Activated naive CD4-positive, alpha-beta T cell treated with anti-CD3 and anti-CD28 coated beads, Interleukin-2, amount 50 U/mL, for 24 hours (primary cell): ENCODE measurements at regions not wholly inside any gene's neighbourhood (a gene's known extent, or its start where the extent isn't known, plus 50 kb on each side); places are given as distances from the start of the nearest gene placed in this dataset.

Experiments used
- H3K27ac Mint-ChIP-seq: one replicate; pipeline ENCODE4 v1.8.0; 2021; ENCODE audit warnings: mild to moderate bottlenecking, mixed read lengths
- H3K27me3 Mint-ChIP-seq: one replicate; pipeline ENCODE4 v1.8.0; 2021; ENCODE audit warnings: mixed read lengths
- H3K36me3 Mint-ChIP-seq: one replicate; pipeline ENCODE4 v1.8.0; 2021; ENCODE audit warnings: mixed read lengths
- H3K4me1 Mint-ChIP-seq: one replicate; pipeline ENCODE4 v1.8.0; 2021; ENCODE audit warnings: mixed read lengths
- H3K4me3 Mint-ChIP-seq: one replicate; pipeline ENCODE4 v1.8.0; 2021; ENCODE audit warnings: mild to moderate bottlenecking, mixed read lengths
- H3K9me3 Mint-ChIP-seq: one replicate; pipeline ENCODE4 v1.8.0; 2021; ENCODE audit warnings: mixed read lengths

GRCh38 chr5:146995878-146996277 lies 117.3 kb upstream of the PPP2R2B start:
- Mint-ChIP-seq H3K4me3 (no peak overlapping the region), H3K27ac (no peak overlapping the region), H3K4me1 (no peaks in the 10 kb centered on the region)

GRCh38 chr5:147015405-147015804 lies 136.8 kb upstream of the PPP2R2B start:
- Mint-ChIP-seq H3K4me3 (no peak overlapping the region), H3K27ac (no peak overlapping the region), H3K36me3 (no peaks in the 10 kb centered on the region), H3K9me3 (peaks cover 5% of the 10 kb centered on the region), H3K4me1 (no peaks in the 10 kb centered on the region), H3K27me3 (peaks cover 8% of the 10 kb centered on the region)

More at GRCh38 chr5:146995878-146996277, 117.3 kb upstream of the PPP2R2B start:
- peaks cover 3% of the 10 kb centered on the region for H3K27me3 Mint-ChIP-seq
- no peaks in the 10 kb centered on the region for H3K9me3 Mint-ChIP-seq
- H3K36me3 Mint-ChIP-seq, result no peaks in the 10 kb centered on the region

- no peaks in the 10 kb centered on the region for H3K36me3 Mint-ChIP-seq
- peaks cover 5% of the 10 kb centered on the region for H3K9me3 Mint-ChIP-seq
Observed at GRCh38 chr5:147017191-147017590, 138.6 kb upstream of the PPP2R2B start.

GRCh38 chr5:147017621-147018020 lies 139.1 kb upstream of the PPP2R2B start:
- H3K4me3 Mint-ChIP-seq, result no peak overlapping the region
- H3K27me3 Mint-ChIP-seq, result peaks cover 5% of the 10 kb centered on the region
- no peak overlapping the region for H3K27ac Mint-ChIP-seq
- H3K4me1 Mint-ChIP-seq, result no peaks in the 10 kb centered on the region
- H3K36me3 Mint-ChIP-seq, result no peaks in the 10 kb centered on the region
- H3K9me3 Mint-ChIP-seq, result peaks cover 5% of the 10 kb centered on the region

More at GRCh38 chr5:147017191-147017590, 138.6 kb upstream of the PPP2R2B start:
- no peak overlapping the region for H3K27ac Mint-ChIP-seq
- H3K27me3 Mint-ChIP-seq, result peaks cover 5% of the 10 kb centered on the region
- no peak overlapping the region for H3K4me3 Mint-ChIP-seq
- H3K4me1 Mint-ChIP-seq, result no peaks in the 10 kb centered on the region

GRCh38 chr5:147018812-147019211 lies 140.3 kb upstream of the PPP2R2B start:
- H3K36me3 Mint-ChIP-seq, result no peaks in the 10 kb centered on the region
- no peak overlapping the region for H3K27ac Mint-ChIP-seq
- H3K27me3 Mint-ChIP-seq, result peaks cover 7% of the 10 kb centered on the region
- no peaks in the 10 kb centered on the region for H3K4me1 Mint-ChIP-seq
- no peak overlapping the region for H3K4me3 Mint-ChIP-seq
- peaks cover 5% of the 10 kb centered on the region for H3K9me3 Mint-ChIP-seq

GRCh38 chr5:147036691-147037245 lies 158.2 kb upstream of the PPP2R2B start:
- H3K36me3 Mint-ChIP-seq, result no peaks in the 10 kb centered on the region
- no peak overlapping the region for H3K4me3 Mint-ChIP-seq
- no peaks in the 10 kb centered on the region for H3K4me1 Mint-ChIP-seq
- no peak overlapping the region for H3K27ac Mint-ChIP-seq
- peaks cover 14% of the 10 kb centered on the region for H3K27me3 Mint-ChIP-seq
- H3K9me3 Mint-ChIP-seq, result peaks cover 18% of the 10 kb centered on the region

- no peak overlapping the region for H3K4me3 Mint-ChIP-seq
- H3K9me3 Mint-ChIP-seq, result peaks cover 10% of the 10 kb centered on the region
- no peak overlapping the region for H3K27ac Mint-ChIP-seq
- peaks cover 12% of the 10 kb centered on the region for H3K27me3 Mint-ChIP-seq
- no peaks in the 10 kb centered on the region for H3K36me3 Mint-ChIP-seq
- H3K4me1 Mint-ChIP-seq, result no peaks in the 10 kb centered on the region
Observed at GRCh38 chr5:147037515-147038205, 159.1 kb upstream of the PPP2R2B start.

GRCh38 chr5:147040856-147041255 lies 162.3 kb upstream of the PPP2R2B start:
- H3K4me1 Mint-ChIP-seq, result no peaks in the 10 kb centered on the region
- no peak overlapping the region for H3K27ac Mint-ChIP-seq
- peaks cover 4% of the 10 kb centered on the region for H3K27me3 Mint-ChIP-seq
- no peaks in the 10 kb centered on the region for H3K36me3 Mint-ChIP-seq
- H3K4me3 Mint-ChIP-seq, result no peak overlapping the region
- H3K9me3 Mint-ChIP-seq, result no peaks in the 10 kb centered on the region

- no peak overlapping the region for H3K27ac Mint-ChIP-seq
- H3K4me1 Mint-ChIP-seq, result no peaks in the 10 kb centered on the region
- no peak overlapping the region for H3K4me3 Mint-ChIP-seq
- H3K36me3 Mint-ChIP-seq, result no peaks in the 10 kb centered on the region
- H3K27me3 Mint-ChIP-seq, result peaks cover 4% of the 10 kb centered on the region
- no peaks in the 10 kb centered on the region for H3K9me3 Mint-ChIP-seq
Observed at GRCh38 chr5:147044572-147045273, 166.2 kb upstream of the PPP2R2B start.

GRCh38 chr5:147045290-147045689 lies 166.7 kb upstream of the PPP2R2B start:
- Mint-ChIP-seq H3K36me3 (no peaks in the 10 kb centered on the region), H3K4me1 (no peaks in the 10 kb centered on the region), H3K9me3 (no peaks in the 10 kb centered on the region), H3K4me3 (no peak overlapping the region), H3K27ac (no peak overlapping the region), H3K27me3 (peaks cover 6% of the 10 kb centered on the region)

- Mint-ChIP-seq H3K36me3 (no peaks in the 10 kb centered on the region), H3K27ac (no peak overlapping the region), H3K9me3 (no peaks in the 10 kb centered on the region), H3K4me1 (no peaks in the 10 kb centered on the region), H3K4me3 (no peak overlapping the region), H3K27me3 (peaks cover 6% of the 10 kb centered on the region)
Observed at GRCh38 chr5:147046281-147046680, 167.7 kb upstream of the PPP2R2B start.

GRCh38 chr5:147046894-147047293 lies 168.3 kb upstream of the PPP2R2B start:
- Mint-ChIP-seq H3K27me3 (peaks cover 6% of the 10 kb centered on the region), H3K36me3 (no peaks in the 10 kb centered on the region), H3K9me3 (no peaks in the 10 kb centered on the region), H3K27ac (no peak overlapping the region), H3K4me3 (no peak overlapping the region), H3K4me1 (no peaks in the 10 kb centered on the region)

- Mint-ChIP-seq H3K36me3 (no peaks in the 10 kb centered on the region), H3K4me1 (no peaks in the 10 kb centered on the region), H3K27ac (no peak overlapping the region), H3K27me3 (peaks cover 8% of the 10 kb centered on the region), H3K4me3 (no peak overlapping the region), H3K9me3 (no peaks in the 10 kb centered on the region)
Observed at GRCh38 chr5:147049764-147050163, 171.2 kb upstream of the PPP2R2B start.

- peaks cover 9% of the 10 kb centered on the region for H3K27me3 Mint-ChIP-seq
- no peaks in the 10 kb centered on the region for H3K36me3 Mint-ChIP-seq
- no peaks in the 10 kb centered on the region for H3K4me1 Mint-ChIP-seq
- no peaks in the 10 kb centered on the region for H3K9me3 Mint-ChIP-seq
- no peak overlapping the region for H3K4me3 Mint-ChIP-seq
- H3K27ac Mint-ChIP-seq, result no peak overlapping the region
Observed at GRCh38 chr5:147050172-147050571, 171.6 kb upstream of the PPP2R2B start.

GRCh38 chr5:147051193-147051592 lies 172.6 kb upstream of the PPP2R2B start:
- H3K4me3 Mint-ChIP-seq, result no peak overlapping the region
- peaks cover 9% of the 10 kb centered on the region for H3K27me3 Mint-ChIP-seq
- H3K9me3 Mint-ChIP-seq, result no peaks in the 10 kb centered on the region
- no peaks in the 10 kb centered on the region for H3K4me1 Mint-ChIP-seq
- H3K36me3 Mint-ChIP-seq, result no peaks in the 10 kb centered on the region
- no peak overlapping the region for H3K27ac Mint-ChIP-seq

GRCh38 chr5:147052519-147052918 lies 174.0 kb upstream of the PPP2R2B start:
- H3K27ac Mint-ChIP-seq, result no peak overlapping the region
- H3K4me3 Mint-ChIP-seq, result no peak overlapping the region
- H3K4me1 Mint-ChIP-seq, result no peaks in the 10 kb centered on the region
- H3K36me3 Mint-ChIP-seq, result no peaks in the 10 kb centered on the region
- H3K27me3 Mint-ChIP-seq, result peaks cover 10% of the 10 kb centered on the region
- H3K9me3 Mint-ChIP-seq, result no peaks in the 10 kb centered on the region
